DMS153 treated with DMSO at 0.1 percent for 48 hours (cell line): ENCODE measurements at regions not wholly inside any gene's neighbourhood (a gene's known extent, or its start where the extent isn't known, plus 50 kb on each side); places are given as distances from the start of the nearest gene placed in this dataset.

ENCODE experiments used
- DNase-seq: peaks from one replicate; lab custom pipeline; 2025; ENCODE audit not compliant: unreplicated experiment; lab: John Stamatoyannopoulos, UW

DNA sequence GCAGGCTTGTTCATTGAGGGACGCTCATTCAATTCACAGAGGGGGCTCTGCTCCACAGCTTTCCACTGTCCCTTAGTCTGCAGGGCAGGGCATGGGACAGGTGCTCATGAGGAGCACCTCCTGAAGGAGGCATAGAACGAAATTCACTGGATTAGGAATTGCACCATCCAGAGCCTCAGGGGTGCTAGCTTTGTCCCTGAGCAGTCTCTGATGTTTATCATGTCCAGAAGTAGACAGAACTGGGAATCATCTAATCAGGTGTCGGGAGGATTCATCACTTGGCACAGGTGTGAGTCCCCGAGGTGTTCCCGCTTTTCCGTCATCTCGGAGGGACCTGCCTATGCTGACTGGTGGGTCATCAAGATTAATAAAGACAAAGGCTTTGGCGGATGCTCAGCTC, 321.4 kb downstream of the AJAP1 start:
- DNase-seq = no peak

DNA sequence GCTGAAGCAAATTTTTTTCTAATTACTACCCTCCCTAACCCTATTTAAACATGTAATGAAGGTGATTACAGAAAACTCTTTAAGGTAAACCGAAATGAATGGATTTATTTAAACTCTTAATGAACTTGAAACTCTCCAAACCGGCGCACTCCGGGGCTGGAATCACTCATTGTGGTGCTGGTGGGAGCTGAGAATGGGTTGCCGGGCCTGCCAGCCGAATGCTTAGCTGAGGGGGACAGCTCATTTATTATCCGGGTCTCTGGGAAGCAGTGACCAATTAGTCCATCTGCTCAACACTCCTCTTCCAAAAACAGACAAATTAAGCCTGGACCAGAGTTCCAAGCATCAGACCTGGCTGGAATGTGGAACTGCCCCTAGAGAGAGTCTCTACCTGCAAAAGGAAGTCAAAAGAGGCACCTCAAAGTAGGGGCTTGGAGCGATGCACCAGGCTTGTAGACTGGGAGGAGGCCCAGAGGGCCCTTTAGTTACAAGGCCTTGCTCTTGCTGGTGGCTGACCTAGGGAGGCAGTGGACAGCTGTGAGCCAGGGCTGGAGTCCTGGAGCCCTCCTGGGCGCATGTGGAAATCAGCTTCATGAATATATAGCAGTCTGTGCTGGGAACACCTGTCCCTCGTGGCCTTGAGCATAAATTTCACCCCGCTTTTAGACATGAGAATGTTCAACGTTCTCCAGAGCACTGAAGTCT, 320.7 kb downstream of the AJAP1 start:
- DNase-seq = no peak

DNA sequence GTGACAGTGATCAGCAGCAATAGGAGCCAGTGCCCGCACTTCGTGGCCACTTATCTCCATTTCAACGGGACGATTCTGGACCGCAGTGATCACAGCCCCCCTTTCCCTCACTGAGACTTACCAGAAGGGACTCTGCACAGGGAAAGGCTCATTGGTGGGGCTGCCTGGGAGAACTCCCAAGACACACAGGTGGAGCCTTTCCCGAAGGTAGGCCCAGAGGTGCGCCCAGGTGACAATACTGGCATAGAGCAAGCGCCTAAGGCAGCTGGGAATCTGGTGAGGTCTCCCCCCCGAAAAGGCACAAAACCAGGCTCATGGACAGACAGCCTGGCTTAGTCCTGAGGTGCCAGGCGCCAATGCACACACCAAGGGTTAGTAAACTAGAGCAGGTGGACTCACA, 318.9 kb downstream of the AJAP1 start:
- no peak for DNase-seq

DNA sequence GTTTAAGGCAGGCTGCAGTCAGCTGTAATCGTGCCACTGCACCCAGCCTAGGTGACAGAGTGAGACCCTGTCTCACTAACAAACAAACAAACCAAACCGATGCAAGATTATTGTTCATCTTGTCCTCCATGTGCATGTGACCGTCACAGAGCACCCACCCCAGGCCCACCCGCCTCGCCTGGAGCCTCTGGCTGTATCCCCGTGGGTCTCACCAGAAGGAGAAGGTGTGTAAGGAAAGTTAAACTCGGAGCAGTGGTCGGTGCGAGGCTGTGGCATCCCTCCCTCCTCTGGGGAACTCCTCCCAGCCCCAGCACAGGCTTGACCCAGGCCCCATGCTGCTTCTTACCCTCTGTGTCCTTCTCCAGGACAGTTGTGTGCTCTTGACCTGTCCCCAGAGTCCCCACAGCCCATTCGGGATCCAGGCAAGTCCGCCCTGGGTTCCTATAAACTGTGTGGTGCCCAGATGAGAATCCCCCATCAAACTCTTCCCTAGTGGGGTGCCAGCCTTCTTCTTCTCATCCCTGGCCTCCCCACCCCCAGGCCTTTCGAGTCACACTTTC, 318.4 kb downstream of the AJAP1 start:
- no peak for DNase-seq

DNA sequence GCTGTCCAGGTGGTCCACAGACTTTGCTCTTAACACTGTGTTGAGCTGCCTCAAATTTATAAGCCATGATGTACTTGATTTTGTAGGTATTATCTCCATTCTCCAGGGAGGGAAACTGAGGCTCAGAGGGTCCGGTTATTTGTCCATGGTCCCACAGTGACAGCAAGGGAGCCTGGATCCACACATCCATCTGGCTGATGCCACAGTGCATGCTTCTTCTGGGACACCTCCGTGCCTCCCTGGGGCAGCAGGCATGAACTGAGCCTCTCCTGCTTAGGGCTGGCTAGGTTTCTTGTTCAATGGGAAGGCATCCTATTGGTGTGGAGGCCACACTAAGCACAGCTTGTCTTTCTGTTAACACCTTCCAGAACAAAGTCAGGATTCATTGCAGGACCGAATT, 317.3 kb downstream of the AJAP1 start:
- DNase-seq = no peak

DNA sequence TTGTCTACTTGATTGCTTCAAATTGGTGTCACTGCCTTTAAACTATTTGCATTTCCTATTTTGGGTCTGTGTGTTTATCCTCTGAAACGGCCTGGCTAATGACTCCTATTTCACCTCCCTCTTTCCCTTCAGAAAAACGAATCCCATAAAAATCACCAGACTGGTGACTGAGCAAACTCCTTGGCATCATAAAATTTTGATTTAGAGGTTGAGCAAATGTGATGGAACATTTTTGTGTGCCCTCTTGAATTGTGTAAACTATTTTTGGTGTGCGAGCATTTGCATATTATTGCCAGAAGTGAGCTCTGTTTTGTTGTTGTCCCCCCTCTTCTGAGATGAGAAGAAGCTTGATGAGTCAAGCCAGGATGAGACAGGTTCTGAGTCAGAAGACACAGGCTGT, 316.1 kb downstream of the AJAP1 start:
- DNase-seq = no peak

DNA sequence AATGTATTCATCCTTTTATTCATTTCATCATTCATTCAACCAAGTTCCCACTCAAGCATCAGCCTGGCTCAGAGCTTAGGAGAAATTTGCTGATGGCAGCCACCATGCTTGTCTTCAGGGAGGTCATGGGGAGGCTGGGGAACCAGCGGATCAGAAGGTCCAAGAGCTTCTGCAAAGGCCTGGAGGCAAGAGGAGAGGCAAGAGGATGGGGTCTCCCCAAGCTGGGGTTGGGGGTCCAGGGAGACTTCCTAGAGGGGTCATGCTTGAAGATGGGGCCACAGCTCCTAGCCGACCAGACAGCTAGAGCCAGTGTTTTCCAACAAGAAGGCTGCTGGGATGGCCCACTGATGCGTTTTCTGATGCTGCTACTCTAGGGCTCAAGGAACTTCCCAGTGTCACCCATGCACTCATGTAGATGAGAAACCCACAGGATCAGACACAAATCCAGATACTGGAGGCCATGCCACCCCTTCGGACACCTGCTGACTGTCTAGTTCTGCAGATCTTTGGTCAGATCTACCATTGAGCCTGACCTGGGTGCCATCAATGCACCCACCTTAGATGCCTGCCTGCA, 315.2 kb downstream of the AJAP1 start:
- no peak for DNase-seq

DNA sequence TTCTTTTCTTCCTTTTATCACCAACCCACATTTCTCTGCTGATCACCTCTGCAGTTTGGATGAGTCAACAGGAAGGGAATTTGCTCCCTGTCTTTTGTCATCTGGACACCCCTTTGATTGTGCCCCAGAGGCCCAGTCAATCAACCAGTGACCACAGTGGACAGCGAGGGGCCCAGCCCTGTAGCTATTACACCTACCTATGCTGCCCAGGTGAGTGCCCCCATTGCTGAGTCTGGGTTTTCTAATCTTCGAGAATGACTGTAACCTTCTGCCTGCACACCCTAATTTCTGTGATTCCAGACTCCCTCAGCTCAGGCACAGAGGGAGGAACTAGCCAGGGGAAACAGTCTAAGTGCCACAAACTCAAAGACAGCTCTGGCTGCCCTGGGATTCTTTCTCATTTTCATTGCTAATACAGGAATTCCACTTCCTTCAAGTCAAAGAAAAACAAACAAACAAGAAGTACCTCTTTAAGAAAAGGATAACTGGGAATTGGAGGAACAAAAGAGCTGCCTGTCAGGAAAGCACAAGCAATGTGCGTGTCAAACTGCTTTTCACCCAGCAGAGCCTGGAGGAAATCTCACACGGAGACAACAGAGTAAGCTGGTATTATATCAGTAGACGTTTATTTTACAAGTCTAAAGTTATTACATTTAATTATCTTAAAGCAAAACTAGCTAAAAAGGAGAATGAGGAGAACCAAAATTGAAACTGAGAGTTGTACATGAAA, 311.1 kb downstream of the AJAP1 start:
- no peak for DNase-seq

DNA sequence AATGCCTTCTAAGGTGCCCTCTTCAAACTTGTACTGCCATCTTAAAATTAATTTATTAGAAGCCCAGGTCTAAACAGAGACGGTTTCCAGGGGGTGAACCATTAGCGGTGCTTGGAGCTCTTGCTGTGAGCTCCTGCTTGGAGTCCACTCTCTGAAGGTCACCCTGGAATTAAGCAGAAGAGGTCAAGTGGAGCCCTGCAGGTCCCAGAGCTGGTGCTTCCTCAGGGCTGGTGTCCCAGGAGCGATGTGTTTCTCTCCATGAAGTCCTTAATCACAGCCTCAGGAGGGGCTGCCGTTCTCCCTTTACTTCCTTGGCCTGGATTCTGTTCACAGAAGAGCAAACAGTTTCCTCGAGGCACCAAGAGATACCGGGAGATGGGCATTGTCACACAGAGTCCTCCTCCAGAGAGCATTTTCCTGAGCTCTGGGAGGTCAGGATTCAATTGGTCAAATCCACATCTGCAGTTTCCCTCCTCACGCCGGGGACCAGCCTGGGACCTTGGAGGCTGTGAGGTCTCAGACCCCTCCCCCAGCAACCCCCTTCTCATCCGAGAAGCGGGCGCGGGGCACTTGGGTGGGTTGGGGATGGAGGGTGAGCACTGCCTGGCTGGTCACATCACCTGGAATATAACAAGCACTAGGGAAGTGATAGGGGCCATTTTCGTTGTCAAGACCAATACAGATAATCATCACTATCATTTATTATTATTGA, 310.4 kb downstream of the AJAP1 start:
- DNase-seq = no peak

DNA sequence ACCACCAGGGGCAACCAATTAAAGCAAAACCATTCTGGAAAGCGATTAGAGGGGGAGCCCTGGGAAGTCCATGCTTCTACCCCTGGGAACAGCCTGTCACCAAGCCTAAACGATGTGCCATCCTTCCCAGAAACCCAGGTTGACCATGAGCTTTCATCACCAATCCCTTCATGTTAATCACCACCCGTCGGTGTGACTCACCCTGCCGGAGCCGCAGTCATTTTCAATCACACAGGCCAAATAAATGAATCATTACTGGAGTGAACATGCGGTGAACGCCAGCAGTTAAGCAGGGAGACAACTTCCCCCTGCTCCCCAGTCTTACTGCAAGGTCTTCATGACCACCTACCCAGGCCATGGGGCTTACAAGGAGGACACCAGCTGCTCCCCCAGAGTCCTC, 308.8 kb downstream of the AJAP1 start:
- DNase-seq = no peak

DNA sequence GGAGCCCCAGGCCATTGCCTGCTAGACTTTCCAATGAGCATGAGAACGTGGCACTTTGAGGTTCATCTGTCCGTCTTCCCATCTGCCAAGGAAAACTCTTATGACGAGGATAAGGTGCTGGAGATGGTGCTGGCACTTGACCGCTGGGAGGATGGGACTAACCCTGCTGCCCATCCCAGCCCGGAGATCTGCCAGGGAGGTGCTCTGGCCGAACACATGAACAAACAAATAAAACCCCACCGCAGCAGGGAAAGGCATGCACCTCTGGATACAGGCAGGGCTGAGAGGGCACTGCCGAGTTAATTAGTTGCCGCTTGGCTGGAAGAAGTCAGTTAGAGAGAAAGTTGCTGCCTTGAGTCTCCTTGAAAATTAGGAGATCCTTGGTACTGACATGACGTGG, 308.4 kb downstream of the AJAP1 start:
- DNase-seq = no peak

DNA sequence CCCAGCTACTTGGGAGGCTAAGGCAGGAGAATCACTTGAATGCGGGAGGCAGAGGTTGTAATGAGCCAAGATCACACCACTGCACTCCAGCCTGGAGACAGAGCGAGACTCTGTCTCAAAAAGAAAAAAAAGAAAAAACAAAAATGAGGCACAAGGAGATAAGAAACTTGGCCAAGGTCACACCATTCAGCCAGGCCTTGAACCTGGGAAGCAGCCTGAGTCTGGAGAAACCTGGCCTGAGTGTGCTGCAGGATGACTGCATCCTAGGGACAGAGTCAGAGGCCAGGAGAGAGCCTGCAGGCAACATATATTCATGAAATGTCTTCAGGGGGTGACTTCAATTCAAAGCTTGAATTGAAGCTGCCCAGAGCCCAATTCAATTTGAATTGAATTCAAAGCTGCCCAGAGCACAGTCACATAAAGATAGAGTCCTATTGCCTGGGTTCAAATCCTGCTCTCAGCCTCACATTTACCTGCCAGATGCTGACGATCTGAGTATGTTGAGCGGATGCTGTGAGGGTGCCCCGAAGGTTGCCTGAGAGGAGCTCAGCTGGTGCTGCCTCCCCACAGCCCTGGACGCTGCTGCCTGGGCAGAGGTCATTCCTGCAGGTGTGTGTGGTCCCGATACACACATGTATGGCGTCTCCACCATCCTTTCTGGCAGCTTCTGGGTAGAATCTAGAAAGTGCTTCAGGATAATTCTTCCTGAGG, 307.7 kb downstream of the AJAP1 start:
- DNase-seq = no peak

DNA sequence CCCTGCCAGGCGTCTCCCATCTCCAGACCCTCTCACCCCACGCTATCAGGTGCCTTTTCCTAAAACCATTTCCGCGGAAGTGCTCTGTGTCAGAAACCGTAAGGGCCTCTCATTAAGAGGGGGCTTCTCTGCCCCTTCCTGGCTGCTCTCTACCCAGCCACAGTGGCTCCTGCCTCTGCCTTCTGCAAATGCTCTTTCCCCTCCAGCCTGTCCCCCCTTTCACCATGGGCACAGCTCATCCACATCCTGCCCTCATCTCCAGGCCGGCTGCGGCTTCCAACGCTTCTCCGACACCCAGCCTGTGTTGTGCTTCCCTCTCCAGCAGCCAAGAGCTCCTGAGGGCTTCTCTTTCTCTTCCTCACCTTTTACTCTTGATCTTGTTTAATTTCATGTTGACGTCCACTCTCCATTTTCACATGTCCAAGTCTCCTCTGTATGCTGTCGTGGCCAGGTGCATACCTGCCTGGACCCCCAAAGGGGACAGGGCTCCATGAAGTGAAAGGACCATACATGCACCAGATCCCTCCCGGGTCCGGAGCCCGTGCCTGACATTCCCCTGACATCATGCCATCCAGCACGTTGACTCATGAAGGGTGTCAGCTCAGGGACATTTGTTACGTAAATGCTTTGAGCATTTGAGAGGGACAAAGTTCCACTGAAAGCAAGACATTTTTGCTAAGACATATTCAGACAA, 306.5 kb downstream of the AJAP1 start:
- DNase-seq = no peak

DNA sequence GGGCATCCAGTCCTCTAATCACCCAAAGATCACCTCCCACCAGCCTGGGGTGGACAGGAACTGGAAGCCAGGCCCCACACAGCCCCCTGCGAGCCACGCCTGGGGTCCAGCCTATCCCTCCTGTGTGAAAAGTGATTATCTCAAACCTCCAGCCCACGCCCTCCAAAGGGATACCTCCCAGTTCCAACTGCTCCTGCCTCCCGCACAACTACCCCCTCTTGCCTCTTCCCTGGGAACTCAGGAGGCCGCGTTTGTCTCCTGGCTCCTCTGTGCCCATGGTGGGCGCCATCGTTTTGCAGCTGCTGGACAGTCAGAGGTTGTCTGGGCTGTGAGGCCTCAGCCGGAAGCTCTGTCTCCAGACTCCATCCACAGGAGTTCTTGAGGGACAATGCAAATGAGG, 305.9 kb downstream of the AJAP1 start:
- DNase-seq = no peak

DNA sequence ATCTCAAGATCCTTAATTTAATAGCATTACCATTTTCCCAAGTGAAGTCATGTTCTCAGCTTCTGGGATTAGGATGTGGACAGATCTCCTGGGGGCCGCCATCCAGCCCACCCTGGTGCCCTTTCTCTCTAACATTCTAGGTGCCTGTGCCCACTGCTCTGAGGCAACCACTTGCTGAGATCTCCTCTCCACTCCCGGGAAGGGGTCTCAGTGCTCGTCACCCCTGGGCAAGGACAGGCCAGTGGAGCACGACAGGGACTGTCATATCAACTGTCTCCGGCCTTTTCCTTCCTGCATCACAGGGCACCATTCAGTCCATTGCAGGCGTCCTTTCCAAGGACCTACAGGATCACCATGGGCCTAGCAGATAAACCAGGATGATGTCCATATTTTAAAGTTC, 304.8 kb downstream of the AJAP1 start:
- DNase-seq = no peak

DNA sequence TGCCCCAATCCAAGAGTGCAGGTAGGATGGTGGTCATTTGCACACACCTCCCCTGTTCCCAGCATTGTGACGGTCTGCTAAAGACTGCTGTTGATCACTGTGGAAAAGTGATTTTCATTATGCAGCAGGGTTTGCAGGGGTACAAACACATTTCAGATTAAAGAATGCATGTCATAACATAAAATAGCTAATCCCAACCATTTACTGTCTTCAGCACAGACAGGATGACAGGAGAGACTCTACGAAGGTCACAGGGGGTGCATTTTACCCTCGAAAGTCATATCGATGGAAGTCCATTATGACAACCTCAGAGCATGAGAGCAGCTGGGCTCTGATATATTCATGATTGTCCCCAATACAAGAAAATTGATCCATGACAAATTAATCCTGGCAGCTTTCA, 302.6 kb downstream of the AJAP1 start:
- no peak for DNase-seq

DNA sequence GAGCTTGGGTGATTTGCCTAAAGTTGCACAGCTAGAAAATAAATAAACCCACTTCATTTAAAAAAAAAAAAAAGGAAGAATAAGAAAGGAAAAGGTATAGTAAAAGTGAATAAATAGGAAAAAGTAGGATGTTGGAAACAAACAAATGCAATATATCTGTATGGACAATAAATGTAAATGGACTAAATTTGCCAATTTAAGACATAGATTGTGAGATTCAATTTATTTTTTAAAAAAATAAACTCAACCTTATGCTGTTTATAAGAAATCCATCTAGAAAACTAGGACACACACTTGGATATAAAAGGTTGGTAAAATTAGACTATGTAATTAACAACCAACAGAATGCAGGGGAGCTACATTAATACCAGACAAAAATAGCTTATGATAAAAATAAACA, 300.0 kb downstream of the AJAP1 start:
- no peak for DNase-seq

DNA sequence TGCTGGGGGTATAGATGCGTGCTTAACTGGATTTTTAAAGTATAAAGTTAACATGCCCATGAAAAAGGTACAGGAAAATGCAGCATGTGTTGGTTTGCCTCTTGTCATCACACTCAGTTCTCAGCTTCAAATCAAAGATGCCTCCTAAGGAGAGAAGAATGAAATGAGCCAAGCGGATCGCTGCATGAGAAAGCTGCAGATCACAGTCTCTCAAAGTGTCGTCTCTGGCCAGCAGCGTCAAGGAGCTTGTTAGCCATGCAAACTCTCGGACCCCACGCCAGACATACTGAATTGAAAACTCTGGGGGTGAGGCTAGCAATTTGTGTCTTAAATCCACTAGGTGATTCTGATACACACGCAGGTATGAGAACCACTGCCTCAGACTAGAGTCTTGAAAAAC, 297.2 kb downstream of the AJAP1 start:
- DNase-seq = no peak

DNA sequence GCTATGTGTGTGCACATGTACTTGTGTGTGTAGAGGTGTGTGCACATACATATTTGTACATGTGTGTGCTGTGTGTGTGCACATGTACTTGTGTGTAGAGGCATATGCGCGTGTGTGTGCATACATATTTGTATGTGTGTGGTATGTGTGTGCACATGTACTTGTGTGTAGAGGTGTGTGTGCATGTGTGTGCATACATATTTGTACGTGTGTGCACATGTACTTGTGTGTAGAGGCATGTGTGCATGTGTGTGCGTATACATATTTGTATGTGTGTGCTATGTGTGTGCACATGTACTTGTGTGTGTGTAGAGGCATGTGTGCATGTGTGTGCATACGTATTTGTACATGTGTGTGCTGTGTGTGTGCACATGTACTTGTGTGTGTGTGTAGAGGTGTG, 291.9 kb downstream of the AJAP1 start:
- DNase-seq = no peak

DNA sequence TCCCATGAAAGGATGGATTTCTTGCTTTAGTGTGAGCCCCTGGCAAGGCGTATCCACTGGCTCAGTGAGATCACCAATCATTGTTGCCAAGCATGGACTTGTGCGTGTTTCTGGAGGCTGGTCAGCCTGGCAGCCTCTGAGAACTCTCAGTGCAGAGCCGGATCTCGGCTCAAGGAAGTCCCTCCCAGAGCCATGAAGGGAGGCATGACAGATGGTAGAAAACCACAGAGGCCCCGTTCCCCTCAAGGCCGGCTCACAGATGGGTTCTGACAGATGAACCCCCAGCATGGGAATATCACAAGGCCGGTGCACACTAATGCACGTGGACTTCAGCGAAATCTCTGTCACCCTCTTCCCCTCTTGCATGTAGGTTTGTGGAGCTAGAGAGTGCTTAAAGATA, 290.5 kb downstream of the AJAP1 start:
- no peak for DNase-seq
